SK-N-SH (cell line): ENCODE measurements at regions not wholly inside any gene's neighbourhood (a gene's known extent, or its start where the extent isn't known, plus 50 kb on each side); places are given as distances from the start of the nearest gene placed in this dataset.

Source experiments
- CTCF ChIA-PET: fragments of 300-600, 350-600 bp; formaldehyde crosslinking; extraction: SDS; loops from one replicate; lab custom pipeline; 2021; lab: Yijun Ruan, JAX
- POLR2A ChIA-PET: fragments of 350-600 bp; sonication (Branson Sonifier 250); formaldehyde crosslinking; extraction: SDS; loops from one replicate; lab custom pipeline; 2020; ENCODE audit warnings: antibody characterized with exemption, inconsistent platforms; lab: Yijun Ruan, JAX
- DNase-seq: peaks from one replicate; pipeline ENCODE4 v3.0.0; 2012
- H2AFZ ChIP-seq: fragments of 200-600 bp; sonication (generic); 2 replicates; pipeline ENCODE4 v1.8.1; 2016; ENCODE audit warnings: antibody characterized with exemption, mild to moderate bottlenecking, low read depth
- H3F3A ChIP-seq: fragments of 200-600 bp; sonication (generic); replicated peaks from 2 replicates; pipeline ENCODE3; 2016; ENCODE audit warnings: antibody characterized with exemption, mild to moderate bottlenecking; ENCODE audit not compliant: insufficient read depth
- H3K27ac ChIP-seq, 2 experiments: fragments of 200-500 bp in 1 of 2; fragments of 200-600 bp in 1 of 2; sonication (Bioruptor generic) in 1 of 2; sonication (generic), shearing (Covaris generic) in 1 of 2; 2 replicates each; pipeline versions ENCODE4 v1.5.1 to v1.6.1; 2014 to 2016; ENCODE audit warnings: low read depth in 2 of 2, inconsistent platforms in 1 of 2, low read length in 1 of 2, mild to moderate bottlenecking in 1 of 2, mixed read lengths in 1 of 2
- H3K27me3 ChIP-seq: fragments of 200-600 bp; sonication (generic), shearing (Covaris generic); 2 replicates; pipeline ENCODE4 v1.6.1; 2016; ENCODE audit warnings: mixed run types; ENCODE audit not compliant: insufficient read depth
- H3K36me3 ChIP-seq, 2 experiments: fragments of 200-500 bp in 1 of 2; fragments of 200-600 bp in 1 of 2; sonication (Bioruptor generic) in 1 of 2; sonication (generic) in 1 of 2; replicated peaks in 1 of 2; 2 replicates each; pipeline versions ENCODE3 to v1.5.1; 2014 to 2016; ENCODE audit warnings: low read length in 1 of 2, mild to moderate bottlenecking in 1 of 2; ENCODE audit not compliant: insufficient read depth in 2 of 2, control insufficient read depth in 1 of 2
- H3K4me1 ChIP-seq, 2 experiments: fragments of 200-500 bp in 1 of 2; fragments of 200-600 bp in 1 of 2; sonication (Bioruptor generic) in 1 of 2; sonication (generic), shearing (Covaris generic) in 1 of 2; 2 replicates each; pipeline versions ENCODE4 v1.5.1 to v1.6.1; 2014 to 2016; ENCODE audit warnings: low read depth in 1 of 2, low read length in 1 of 2, mixed run types in 1 of 2; ENCODE audit not compliant: insufficient read depth in 2 of 2, control insufficient read depth in 1 of 2
- H3K4me2 ChIP-seq: fragments of 200-600 bp; sonication (generic), shearing (Covaris generic); 2 replicates; pipeline ENCODE4 v1.6.1; 2017; ENCODE audit warnings: mixed run types
- H3K4me3 ChIP-seq, 2 experiments: fragments of 200-500 bp in 1 of 2; fragments of 200-600 bp in 1 of 2; sonication (Bioruptor generic) in 1 of 2; sonication (generic), shearing (Covaris generic) in 1 of 2; 2 replicates each; pipeline versions ENCODE4 v1.5.1 to v1.8.1; 2014 to 2016; ENCODE audit warnings: low read depth in 2 of 2, inconsistent platforms in 1 of 2, low read length in 1 of 2, mild to moderate bottlenecking in 1 of 2, mixed read lengths in 1 of 2, moderate library complexity in 1 of 2
- H3K79me2 ChIP-seq: fragments of 200-600 bp; sonication (generic); 2 replicates; pipeline ENCODE4 v1.8.1; 2017; ENCODE audit warnings: mild to moderate bottlenecking; ENCODE audit not compliant: insufficient read depth
- H3K9ac ChIP-seq: fragments of 200-600 bp; sonication (generic); 2 replicates; pipeline ENCODE4 v1.6.1; 2017; ENCODE audit warnings: mixed run types
- H3K9me2 ChIP-seq: fragments of 200-600 bp; sonication (generic); 2 replicates; pipeline ENCODE4 v1.6.1; 2017; ENCODE audit warnings: mixed run types
- H3K9me3 ChIP-seq: fragments of 200-600 bp; sonication (generic); 2 replicates; pipeline ENCODE4 v1.6.1; 2017; ENCODE audit warnings: mixed run types, mild to moderate bottlenecking, moderate library complexity
- H4K20me1 ChIP-seq: fragments of 200-600 bp; sonication (generic); 2 replicates; pipeline ENCODE4 v1.6.1; 2017; ENCODE audit warnings: mild to moderate bottlenecking, mixed run types; ENCODE audit not compliant: insufficient read depth
- FOXJ3 ChIP-seq: sonication (generic); formaldehyde crosslinking; IDR thresholded peaks from 2 replicates; pipeline ENCODE4 v1.5.1; 2020; ENCODE audit warnings: mild to moderate bottlenecking, missing genetic modification reagents
- GABPA ChIP-seq: IDR thresholded peaks from 2 replicates; pipeline ENCODE4 v1.4.0; 2012; ENCODE audit warnings: low read depth, mild to moderate bottlenecking
- MXI1 ChIP-seq: IDR thresholded peaks from 2 replicates; pipeline ENCODE4 v1.6.1; 2012; ENCODE audit warnings: mild to moderate bottlenecking, low read depth, low read length, improper control_type of control experiment
- NRF1 ChIP-seq: IDR thresholded peaks from 2 replicates; pipeline ENCODE4 v1.6.1; 2012; ENCODE audit warnings: low read depth, mild to moderate bottlenecking, low read length
- POLR2AphosphoS5 ChIP-seq: IDR thresholded peaks from 2 replicates; pipeline ENCODE4 v1.6.1; 2012; ENCODE audit warnings: low read depth, low read length
- SIN3A ChIP-seq: IDR thresholded peaks from 2 replicates; pipeline ENCODE4 v1.6.1; 2012; ENCODE audit warnings: low read depth, mild to moderate bottlenecking, low read length, moderate library complexity, borderline replicate concordance
- SMC3 ChIP-seq: IDR thresholded peaks from 2 replicates; pipeline ENCODE4 v1.6.1; 2012; ENCODE audit warnings: low read depth, low read length, improper control_type of control experiment
- TEAD4 ChIP-seq: IDR thresholded peaks from 2 replicates; pipeline ENCODE4 v1.4.0; 2012; ENCODE audit warnings: mild to moderate bottlenecking, borderline replicate concordance; ENCODE audit not compliant: insufficient read depth
- YY1 ChIP-seq: IDR thresholded peaks from 2 replicates; pipeline ENCODE4 v1.4.0; 2012; ENCODE audit warnings: low read depth, mild to moderate bottlenecking
- WGBS: methylation state at CpG from one replicate; pipeline ENCODE4 v1.1.6; 2017; ENCODE audit warnings: low lambda C conversion rate; 5-methylcytosine and 5-hydroxymethylcytosine counted together
- TF ChIP-seq, protein P1 (sequence below): IDR thresholded peaks from 2 replicates; pipeline ENCODE4 v1.4.0; 2012; ENCODE audit warnings: low read depth
- TF ChIP-seq, protein P2 (sequence below): fragments of 150-350 bp; IDR thresholded peaks from 2 replicates; pipeline ENCODE4 v1.6.1; 2017; ENCODE audit warnings: antibody characterized with exemption, low read length, low read depth, borderline replicate concordance
- TF ChIP-seq, protein P3 (sequence below): IDR thresholded peaks from 2 replicates; pipeline ENCODE4 v1.6.1; 2012; ENCODE audit warnings: mild to moderate bottlenecking, low read depth, low read length, moderate library complexity
- TF ChIP-seq, protein P4 (sequence below): IDR thresholded peaks from 2 replicates; pipeline ENCODE4 v1.4.0; 2012; ENCODE audit warnings: low read depth, borderline replicate concordance
- TF ChIP-seq, protein P5 (sequence below): fragments of 200-600 bp; sonication (generic); IDR thresholded peaks from 2 replicates; pipeline ENCODE4 v1.6.1; 2017; ENCODE audit warnings: antibody characterized with exemption, mild to moderate bottlenecking, moderate library complexity

DNA sequence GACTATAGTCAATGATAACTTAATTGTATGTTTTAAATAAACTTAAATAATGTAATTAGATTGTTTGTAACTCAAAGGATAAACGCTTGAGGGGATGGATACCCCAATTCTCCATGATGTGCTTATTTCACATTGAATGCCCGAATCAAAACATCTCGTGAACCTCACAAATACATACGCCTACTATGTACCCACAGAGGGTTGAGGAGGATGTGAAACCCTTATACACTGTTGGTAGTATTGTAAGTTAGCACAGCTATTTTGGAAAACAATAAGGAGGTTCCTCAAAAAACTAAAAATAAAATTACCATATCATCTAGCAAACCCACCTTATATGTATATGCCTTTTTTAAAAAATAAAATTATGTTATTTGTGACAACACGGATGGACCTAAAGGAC is 198.6 kb downstream of the MRPL39 start:
- Histone ChIP-seq H3K4me2 (no peak overlapping the region), H3K27me3 (no peaks in the 10 kb centered on the region), H3K4me3 (no peak overlapping the region), H3K27ac (no peak overlapping the region), H2AFZ (no peak overlapping the region), H3K9ac (no peak overlapping the region), H3K79me2 (no peaks in the 10 kb centered on the region), H3K9me3 (no peaks in the 10 kb centered on the region), H4K20me1 (no peaks in the 10 kb centered on the region), H3K9me2 (0 out of 2 replicates have a peak, but pooled peaks cover 4% of the 10 kb centered on the region), H3F3A (no peaks in the 10 kb centered on the region), H3K36me3 (no peaks in the 10 kb centered on the region), H3K4me1 (no peaks in the 10 kb centered on the region; a peak in 1 of 4 replicates)
- POLR2A ChIA-PET, result no interaction called here
- no peak for TF ChIP-seq TEAD4
- no peak for TF ChIP-seq SIN3A
- TF ChIP-seq MXI1, result no peak
- TF ChIP-seq, protein P1, sequence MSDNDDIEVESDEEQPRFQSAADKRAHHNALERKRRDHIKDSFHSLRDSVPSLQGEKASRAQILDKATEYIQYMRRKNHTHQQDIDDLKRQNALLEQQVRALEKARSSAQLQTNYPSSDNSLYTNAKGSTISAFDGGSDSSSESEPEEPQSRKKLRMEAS, result no peak
- TF ChIP-seq, protein P2, sequence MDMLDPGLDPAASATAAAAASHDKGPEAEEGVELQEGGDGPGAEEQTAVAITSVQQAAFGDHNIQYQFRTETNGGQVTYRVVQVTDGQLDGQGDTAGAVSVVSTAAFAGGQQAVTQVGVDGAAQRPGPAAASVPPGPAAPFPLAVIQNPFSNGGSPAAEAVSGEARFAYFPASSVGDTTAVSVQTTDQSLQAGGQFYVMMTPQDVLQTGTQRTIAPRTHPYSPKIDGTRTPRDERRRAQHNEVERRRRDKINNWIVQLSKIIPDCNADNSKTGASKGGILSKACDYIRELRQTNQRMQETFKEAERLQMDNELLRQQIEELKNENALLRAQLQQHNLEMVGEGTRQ, result no peak
- no peak for TF ChIP-seq GABPA
- TF ChIP-seq NRF1, result no peak
- no peak for TF ChIP-seq FOXJ3 (CRISPR knock-in tag)
- TF ChIP-seq SMC3, result no peak
- TF ChIP-seq, protein P3, sequence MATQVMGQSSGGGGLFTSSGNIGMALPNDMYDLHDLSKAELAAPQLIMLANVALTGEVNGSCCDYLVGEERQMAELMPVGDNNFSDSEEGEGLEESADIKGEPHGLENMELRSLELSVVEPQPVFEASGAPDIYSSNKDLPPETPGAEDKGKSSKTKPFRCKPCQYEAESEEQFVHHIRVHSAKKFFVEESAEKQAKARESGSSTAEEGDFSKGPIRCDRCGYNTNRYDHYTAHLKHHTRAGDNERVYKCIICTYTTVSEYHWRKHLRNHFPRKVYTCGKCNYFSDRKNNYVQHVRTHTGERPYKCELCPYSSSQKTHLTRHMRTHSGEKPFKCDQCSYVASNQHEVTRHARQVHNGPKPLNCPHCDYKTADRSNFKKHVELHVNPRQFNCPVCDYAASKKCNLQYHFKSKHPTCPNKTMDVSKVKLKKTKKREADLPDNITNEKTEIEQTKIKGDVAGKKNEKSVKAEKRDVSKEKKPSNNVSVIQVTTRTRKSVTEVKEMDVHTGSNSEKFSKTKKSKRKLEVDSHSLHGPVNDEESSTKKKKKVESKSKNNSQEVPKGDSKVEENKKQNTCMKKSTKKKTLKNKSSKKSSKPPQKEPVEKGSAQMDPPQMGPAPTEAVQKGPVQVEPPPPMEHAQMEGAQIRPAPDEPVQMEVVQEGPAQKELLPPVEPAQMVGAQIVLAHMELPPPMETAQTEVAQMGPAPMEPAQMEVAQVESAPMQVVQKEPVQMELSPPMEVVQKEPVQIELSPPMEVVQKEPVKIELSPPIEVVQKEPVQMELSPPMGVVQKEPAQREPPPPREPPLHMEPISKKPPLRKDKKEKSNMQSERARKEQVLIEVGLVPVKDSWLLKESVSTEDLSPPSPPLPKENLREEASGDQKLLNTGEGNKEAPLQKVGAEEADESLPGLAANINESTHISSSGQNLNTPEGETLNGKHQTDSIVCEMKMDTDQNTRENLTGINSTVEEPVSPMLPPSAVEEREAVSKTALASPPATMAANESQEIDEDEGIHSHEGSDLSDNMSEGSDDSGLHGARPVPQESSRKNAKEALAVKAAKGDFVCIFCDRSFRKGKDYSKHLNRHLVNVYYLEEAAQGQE, result no peak
- TF ChIP-seq, protein P4, sequence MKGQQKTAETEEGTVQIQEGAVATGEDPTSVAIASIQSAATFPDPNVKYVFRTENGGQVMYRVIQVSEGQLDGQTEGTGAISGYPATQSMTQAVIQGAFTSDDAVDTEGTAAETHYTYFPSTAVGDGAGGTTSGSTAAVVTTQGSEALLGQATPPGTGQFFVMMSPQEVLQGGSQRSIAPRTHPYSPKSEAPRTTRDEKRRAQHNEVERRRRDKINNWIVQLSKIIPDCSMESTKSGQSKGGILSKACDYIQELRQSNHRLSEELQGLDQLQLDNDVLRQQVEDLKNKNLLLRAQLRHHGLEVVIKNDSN, result no peak
- TF ChIP-seq, protein P5, sequence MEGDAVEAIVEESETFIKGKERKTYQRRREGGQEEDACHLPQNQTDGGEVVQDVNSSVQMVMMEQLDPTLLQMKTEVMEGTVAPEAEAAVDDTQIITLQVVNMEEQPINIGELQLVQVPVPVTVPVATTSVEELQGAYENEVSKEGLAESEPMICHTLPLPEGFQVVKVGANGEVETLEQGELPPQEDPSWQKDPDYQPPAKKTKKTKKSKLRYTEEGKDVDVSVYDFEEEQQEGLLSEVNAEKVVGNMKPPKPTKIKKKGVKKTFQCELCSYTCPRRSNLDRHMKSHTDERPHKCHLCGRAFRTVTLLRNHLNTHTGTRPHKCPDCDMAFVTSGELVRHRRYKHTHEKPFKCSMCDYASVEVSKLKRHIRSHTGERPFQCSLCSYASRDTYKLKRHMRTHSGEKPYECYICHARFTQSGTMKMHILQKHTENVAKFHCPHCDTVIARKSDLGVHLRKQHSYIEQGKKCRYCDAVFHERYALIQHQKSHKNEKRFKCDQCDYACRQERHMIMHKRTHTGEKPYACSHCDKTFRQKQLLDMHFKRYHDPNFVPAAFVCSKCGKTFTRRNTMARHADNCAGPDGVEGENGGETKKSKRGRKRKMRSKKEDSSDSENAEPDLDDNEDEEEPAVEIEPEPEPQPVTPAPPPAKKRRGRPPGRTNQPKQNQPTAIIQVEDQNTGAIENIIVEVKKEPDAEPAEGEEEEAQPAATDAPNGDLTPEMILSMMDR, result no peak
- TF ChIP-seq POLR2AphosphoS5, result no peak
- TF ChIP-seq YY1, result no peak
- CTCF ChIA-PET, result no interaction called here
- DNase-seq, result no peak
- WGBS, result 53% methylated on average over 5 of the region's 5 CpGs
